ENCODE measurements at regions not wholly inside any gene's neighbourhood (a gene's known extent, or its start where the extent isn't known, plus 50 kb on each side); places are given as distances from the start of the nearest gene placed in this dataset.
A peak's percentile ranks its signal among the peaks of the same experiment; 100 is the strongest.

- no peak for DNase-seq
- Histone ChIP-seq H3K27ac (no peak overlapping the region), H3K4me3 (ENCODE audit: low read depth, low read length) (no peak overlapping the region), H3K36me3 (no peaks in the 10 kb centered on the region), H3K9me3 (ENCODE audit: severe bottlenecking) (peaks cover 8% of the 10 kb centered on the region), H3K27me3 (ENCODE audit: insufficient read depth, low read depth, severe bottlenecking) (no peaks in the 10 kb centered on the region)
- TF ChIP-seq CTCF (IDR thresholded peaks at IDR 0.05; ENCODE audit: low read depth, low read length): no peak
These were observed 137.2 kb upstream of the NCOR2 start for GRCh38 chr12:124704619-124705018.

GRCh38 chr12:124703856-124704255 lies 136.4 kb upstream of the NCOR2 start:
- no peak for DNase-seq
- Histone ChIP-seq H3K9me3 (ENCODE audit: severe bottlenecking) (peaks cover 8% of the 10 kb centered on the region), H3K27ac (no peak overlapping the region), H3K36me3 (no peaks in the 10 kb centered on the region), H3K4me3 (ENCODE audit: low read depth, low read length) (no peak overlapping the region), H3K27me3 (ENCODE audit: insufficient read depth, low read depth, severe bottlenecking) (no peaks in the 10 kb centered on the region)
- no peak for TF ChIP-seq CTCF (IDR thresholded peaks at IDR 0.05; ENCODE audit: low read depth, low read length)

- no peak for TF ChIP-seq CTCF (IDR thresholded peaks at IDR 0.05; ENCODE audit: low read depth, low read length)
- Histone ChIP-seq H3K27me3 (ENCODE audit: insufficient read depth, low read depth, severe bottlenecking) (no peaks in the 10 kb centered on the region), H3K27ac (no peak overlapping the region), H3K4me3 (ENCODE audit: low read depth, low read length) (no peak overlapping the region), H3K36me3 (no peaks in the 10 kb centered on the region), H3K9me3 (ENCODE audit: severe bottlenecking) (peaks cover 5% of the 10 kb centered on the region)
- no peak for DNase-seq
These were observed 135.3 kb upstream of the NCOR2 start for GRCh38 chr12:124702736-124703135.

- no peak for DNase-seq
These were observed 133.6 kb upstream of the NCOR2 start for GRCh38 chr12:124700810-124701592.

GRCh38 chr12:124699909-124700308 lies 132.5 kb upstream of the NCOR2 start:
- TF ChIP-seq CTCF (IDR thresholded peaks at IDR 0.05; ENCODE audit: low read depth, low read length): no peak

More at GRCh38 chr12:124700810-124701592, 133.6 kb upstream of the NCOR2 start:
- TF ChIP-seq CTCF (IDR thresholded peaks at IDR 0.05; ENCODE audit: low read depth, low read length): no peak
- no peak overlapping the region for H3K27ac ChIP-seq
- no peaks in the 10 kb centered on the region for H3K27me3 ChIP-seq (ENCODE audit: insufficient read depth, low read depth, severe bottlenecking)
- H3K9me3 ChIP-seq (ENCODE audit: severe bottlenecking): no peaks in the 10 kb centered on the region
- no peaks in the 10 kb centered on the region for H3K36me3 ChIP-seq
- H3K4me3 ChIP-seq (ENCODE audit: low read depth, low read length): no peak overlapping the region

GRCh38 chr12:124698998-124699305 lies 131.5 kb upstream of the NCOR2 start:
- H3K27ac ChIP-seq: no peak overlapping the region
- H3K4me3 ChIP-seq (ENCODE audit: low read depth, low read length): no peak overlapping the region
- H3K36me3 ChIP-seq: no peaks in the 10 kb centered on the region
- no peak for DNase-seq
- H3K9me3 ChIP-seq (ENCODE audit: severe bottlenecking): no peaks in the 10 kb centered on the region
- no peak for TF ChIP-seq CTCF (IDR thresholded peaks at IDR 0.05; ENCODE audit: low read depth, low read length)
- no peaks in the 10 kb centered on the region for H3K27me3 ChIP-seq (ENCODE audit: insufficient read depth, low read depth, severe bottlenecking)

More at GRCh38 chr12:124699909-124700308, 132.5 kb upstream of the NCOR2 start:
- Histone ChIP-seq H3K4me3 (ENCODE audit: low read depth, low read length) (no peak overlapping the region), H3K27me3 (ENCODE audit: insufficient read depth, low read depth, severe bottlenecking) (no peaks in the 10 kb centered on the region), H3K9me3 (ENCODE audit: severe bottlenecking) (no peaks in the 10 kb centered on the region), H3K36me3 (no peaks in the 10 kb centered on the region), H3K27ac (no peak overlapping the region)
- DNase-seq: peak; percentile 54

Measured in WERI-Rb-1 (cell line).